A549 (cell line): ENCODE measurements at regions not wholly inside any gene's neighbourhood (a gene's known extent, or its start where the extent isn't known, plus 50 kb on each side); places are given as distances from the start of the nearest gene placed in this dataset.

Source experiments
- ATAC-seq, 2 experiments: fragments of 200-7000 bp in 1 of 2; fragments of >200 bp in 1 of 2; cut with Nextera tagmentation in 1 of 2; cut with Tn5 transposase in 1 of 2; 3 replicates each; pipeline versions ENCODE4 v1.8.0 to v1.9.1; 2018 to 2020; ENCODE audit warnings: mild to moderate bottlenecking in 1 of 2, moderate library complexity in 1 of 2
- CTCF ChIA-PET: fragments of 300-600 bp; sonication (Branson Sonifier 250); formaldehyde crosslinking; extraction: SDS; loops from one replicate; lab custom pipeline; 2021; ENCODE audit warnings: antibody characterized with exemption, inconsistent platforms; lab: Yijun Ruan, JAX
- POLR2A ChIA-PET: fragments of 350-600 bp; formaldehyde crosslinking; extraction: SDS; loops from one replicate; lab custom pipeline; 2021; ENCODE audit warnings: antibody characterized with exemption, inconsistent platforms; lab: Yijun Ruan, JAX
- DNase-seq, 2 experiments: peaks; one replicate each; pipeline versions ENCODE4 v3.0.0 to v3.0.0-alpha.2; 2011 to 2016; ENCODE audit warnings: low read depth in 1 of 2, low spot score in 1 of 2
- FAIRE-seq: peaks from 2 replicates; lab custom pipeline; 2011; peaks lifted over from hg19 to GRCh38; lab: Jason Lieb, UNC
- H3K27ac ChIP-seq, 2 experiments: fragments of >200 bp; sonication (Bioruptor Twin); formaldehyde crosslinking; 3 replicates each; pipeline ENCODE4 v1.5.1; 2016 to 2017
- H3K4me1 ChIP-seq: fragments of >200 bp; sonication (Bioruptor Twin); formaldehyde crosslinking; 3 replicates; pipeline ENCODE4 v1.6.1; 2016
- H3K4me2 ChIP-seq: fragments of >200 bp; sonication (Bioruptor Twin); formaldehyde crosslinking; 3 replicates; pipeline ENCODE4 v1.6.1; 2016
- H3K4me3 ChIP-seq: fragments of >200 bp; sonication (Bioruptor Twin); formaldehyde crosslinking; 3 replicates; pipeline ENCODE4 v1.5.1; 2016
- H3K9me3 ChIP-seq: fragments of >200 bp; sonication (Bioruptor Twin); formaldehyde crosslinking; 3 replicates; pipeline ENCODE4 v1.6.1; 2016
- ATOH8 ChIP-seq: fragments of 250-450 bp; sonication (Bioruptor Pico); IDR thresholded peaks from 2 replicates; pipeline ENCODE4 v1.5.0; 2020; ENCODE audit warnings: low read depth, mild to moderate bottlenecking, moderate library complexity
- BCL3 ChIP-seq: fragments of >200 bp; sonication (Bioruptor Twin); formaldehyde crosslinking; IDR thresholded peaks from 3 replicates; pipeline ENCODE4 v1.6.1; 2016
- CEBPB ChIP-seq, 2 experiments: fragments of >200 bp in 1 of 2; sonication (Bioruptor Twin) in 1 of 2; formaldehyde crosslinking in 1 of 2; IDR thresholded peaks; 2 replicates each; pipeline ENCODE4 v1.6.1; 2012 to 2016
- E2F6 ChIP-seq: IDR thresholded peaks from 2 replicates; pipeline ENCODE4 v1.6.1; 2012; ENCODE audit warnings: low read depth, borderline replicate concordance
- EHF ChIP-seq: fragments of 250-450 bp; sonication (Bioruptor Pico); IDR thresholded peaks from 2 replicates; pipeline ENCODE4 v1.5.0; 2020; ENCODE audit warnings: mild to moderate bottlenecking
- EHMT2 ChIP-seq: fragments of 200-600 bp; sonication (generic); IDR thresholded peaks from 2 replicates; pipeline ENCODE4 v1.6.1; 2016; ENCODE audit warnings: antibody characterized with exemption, low read depth, mild to moderate bottlenecking, moderate library complexity
- FOXS1 ChIP-seq: fragments of 250-450 bp; sonication (Bioruptor Pico); IDR thresholded peaks from 2 replicates; pipeline ENCODE4 v1.5.0; 2020; ENCODE audit warnings: mild to moderate bottlenecking, moderate library complexity
- HMGXB4 ChIP-seq: fragments of 250-450 bp; sonication (Bioruptor Pico); IDR thresholded peaks from 2 replicates; pipeline ENCODE4 v1.5.0; 2021; ENCODE audit warnings: mild to moderate bottlenecking, moderate library complexity, borderline replicate concordance
- HOXB13 ChIP-seq: fragments of 250-450 bp; sonication (Bioruptor Pico); IDR thresholded peaks from 2 replicates; pipeline ENCODE4 v1.5.0; 2020; ENCODE audit warnings: low read depth, mild to moderate bottlenecking, moderate library complexity
- HOXB5 ChIP-seq: fragments of 250-450 bp; sonication (Bioruptor Pico); IDR thresholded peaks from 2 replicates; pipeline ENCODE4 v1.5.0; 2020; ENCODE audit warnings: mild to moderate bottlenecking, moderate library complexity
- KDM1A ChIP-seq: fragments of 200-600 bp; sonication (generic); IDR thresholded peaks from 2 replicates; pipeline ENCODE4 v1.6.1; 2016; ENCODE audit warnings: low read depth, mild to moderate bottlenecking
- KDM5A ChIP-seq: fragments of 200-600 bp; sonication (generic); IDR thresholded peaks from 2 replicates; pipeline ENCODE4 v1.6.1; 2016; ENCODE audit warnings: antibody characterized with exemption, mild to moderate bottlenecking
- MAFK ChIP-seq: fragments of 450-650 bp; IDR thresholded peaks from 2 replicates; pipeline ENCODE4 v1.6.1; 2014; ENCODE audit not compliant: partially characterized antibody
- NPAS2 ChIP-seq: fragments of 250-450 bp; sonication (Bioruptor Pico); IDR thresholded peaks from 2 replicates; pipeline ENCODE4 v1.8.0; 2022; ENCODE audit warnings: mild to moderate bottlenecking, moderate library complexity, borderline replicate concordance
- NR3C1 ChIP-seq: fragments of >200 bp; sonication (Bioruptor Twin); formaldehyde crosslinking; IDR thresholded peaks from 3 replicates; pipeline ENCODE4 v1.6.1; 2017
- POLR2A ChIP-seq: IDR thresholded peaks from 2 replicates; pipeline ENCODE4 v1.6.1; 2012; ENCODE audit warnings: mild to moderate bottlenecking, low read length
- POLR2AphosphoS2 ChIP-seq: conservative IDR thresholded peaks from 2 replicates; pipeline ENCODE4 v1.6.1; 2012; ENCODE audit warnings: low read length, improper control_type of control experiment, inconsistent platforms
- RAD21 ChIP-seq, 2 experiments: fragments of >200 bp in 1 of 2; sonication (Bioruptor Twin) in 1 of 2; formaldehyde crosslinking in 1 of 2; IDR thresholded peaks in 1 of 2; conservative IDR thresholded peaks in 1 of 2; 2 replicates in 1 of 2; 3 replicates in 1 of 2; pipeline ENCODE4 v1.6.1; 2012 to 2018; ENCODE audit warnings: inconsistent platforms in 1 of 2
- RCOR1 ChIP-seq: fragments of 150-350 bp; IDR thresholded peaks from 2 replicates; pipeline ENCODE4 v1.6.1; 2014; ENCODE audit warnings: antibody characterized with exemption, low read length, low read depth
- REST ChIP-seq: fragments of 200-600 bp; sonication (generic); IDR thresholded peaks from 2 replicates; pipeline ENCODE4 v1.6.1; 2016; ENCODE audit warnings: antibody characterized with exemption, mild to moderate bottlenecking, moderate library complexity
- RNF2 ChIP-seq: fragments of 200-600 bp; sonication (generic); IDR thresholded peaks from 2 replicates; pipeline ENCODE4 v1.6.1; 2016; ENCODE audit warnings: low read depth, mild to moderate bottlenecking, antibody characterized with exemption, moderate library complexity, borderline replicate concordance
- TP53 ChIP-seq: fragments of 250-450 bp; sonication (Bioruptor Pico); IDR thresholded peaks from 2 replicates; pipeline ENCODE4 v1.5.0; 2021; ENCODE audit warnings: mild to moderate bottlenecking, moderate library complexity
- USF2 ChIP-seq: fragments of 450-650 bp; IDR thresholded peaks from 2 replicates; pipeline ENCODE4 v1.6.1; 2014; ENCODE audit warnings: antibody characterized with exemption
- ZC3H11A ChIP-seq: fragments of 450-650 bp; IDR thresholded peaks from 2 replicates; pipeline ENCODE4 v1.6.1; 2014; ENCODE audit warnings: antibody characterized with exemption, mild to moderate bottlenecking
- ZFP36 ChIP-seq: fragments of 450-650 bp; IDR thresholded peaks from 2 replicates; pipeline ENCODE4 v1.6.1; 2014; ENCODE audit warnings: borderline replicate concordance; ENCODE audit not compliant: partially characterized antibody
- ZSCAN20 ChIP-seq: fragments of 250-450 bp; sonication (Bioruptor Pico); IDR thresholded peaks from 2 replicates; pipeline ENCODE4 v1.8.0; 2022; ENCODE audit warnings: mild to moderate bottlenecking, moderate library complexity
- WGBS: methylation state at CpG from one replicate; pipeline ENCODE4 v1.1.6; 2017; ENCODE audit errors: missing lambda C conversion rate; 5-methylcytosine and 5-hydroxymethylcytosine counted together

GRCh38 chr3:8233938-8234337, 267.7 kb upstream of the LMCD1 start:
- H3K4me1 ChIP-seq, result no peaks in the 10 kb centered on the region
- no peaks in the 10 kb centered on the region for H3K9me3 ChIP-seq
- POLR2A ChIA-PET, result no interaction called here
- 47% methylated on average over 2 of the region's 2 CpGs for WGBS
- TF ChIP-seq EHF, result no peak
- no peak for TF ChIP-seq ZSCAN20
- TF ChIP-seq NR3C1, result no peak
- no peak for TF ChIP-seq HOXB13 (CRISPR knock-in tag)
- no peak for TF ChIP-seq RCOR1
- TF ChIP-seq KDM5A, result no peak
- no peak for TF ChIP-seq ZFP36
- TF ChIP-seq HOXB5 (CRISPR knock-in tag), result no peak
- no peak for TF ChIP-seq USF2
- TF ChIP-seq POLR2A, result no peak
- TF ChIP-seq CEBPB (IDR thresholded peaks at IDR 0.05), result no peak
- TF ChIP-seq RNF2, result no peak
- TF ChIP-seq KDM1A, result no peak
- no peak overlapping the region for H3K4me2 ChIP-seq
- H3K4me3 ChIP-seq, result no peak overlapping the region
- FAIRE-seq (no peak), ATAC-seq (no peak), DNase-seq (no peak)
- no peak overlapping the region for H3K27ac ChIP-seq
- CTCF ChIA-PET, result interaction anchor here (1.1 kb wide), 1 partner anchor 12 kb away, joined by 3 read pairs; no protein-coding TSS in a partner anchor

GRCh38 chr3:8236264-8236663, 265.4 kb upstream of the LMCD1 start:
- Histone ChIP-seq H3K4me3 (no peak overlapping the region), H3K4me1 (no peaks in the 10 kb centered on the region), H3K27ac (no peak overlapping the region), H3K4me2 (no peak overlapping the region), H3K9me3 (no peaks in the 10 kb centered on the region)
- 76% methylated on average over 3 of the region's 3 CpGs for WGBS
- ChIA-PET POLR2A (no interaction called here), CTCF (no interaction called here)
- ATAC-seq (no peak), FAIRE-seq (no peak), DNase-seq (no peak)
- no peak for TF ChIP-seq ZC3H11A
- TF ChIP-seq POLR2AphosphoS2, result no peak
- no peak for TF ChIP-seq FOXS1 (CRISPR knock-in tag)
- TF ChIP-seq ZSCAN20, result no peak
- no peak for TF ChIP-seq TP53
- TF ChIP-seq RCOR1, result no peak
- no peak for TF ChIP-seq MAFK
- TF ChIP-seq NPAS2 (CRISPR knock-in tag), result no peak
- no peak for TF ChIP-seq BCL3
- TF ChIP-seq, all 56 proteins: peak for 0

- CTCF ChIA-PET, result interaction anchor here (0.7 to 1.4 kb wide), 2 partner anchors 19 to 87 kb away, joined by 3 to 4 read pairs; no protein-coding TSS in a partner anchor
- ATAC-seq (no peak), FAIRE-seq (no peak), DNase-seq (no peak)
- Histone ChIP-seq H3K9me3 (no peaks in the 10 kb centered on the region), H3K4me1 (no peaks in the 10 kb centered on the region), H3K4me3 (no peak overlapping the region), H3K4me2 (no peak overlapping the region), H3K27ac (no peak overlapping the region)
- POLR2A ChIA-PET, result no interaction called here
- 44% methylated on average over 5 of the region's 5 CpGs for WGBS
- TF ChIP-seq ZFP36 (no peak), ZC3H11A (no peak), CEBPB (IDR thresholded peaks at IDR 0.05) (no peak), RAD21 (conservative IDR thresholded peaks at IDR 0.05 in 1 of 2, IDR thresholded peaks at IDR 0.05 in 1 of 2) (no peak), EHMT2 (no peak), E2F6 (no peak), REST (no peak), ATOH8 (CRISPR knock-in tag) (no peak), HMGXB4 (no peak)
These were observed 263.7 kb upstream of the LMCD1 start for GRCh38 chr3:8237893-8238292.
